H1 (cell line): ENCODE measurements at regions not wholly inside any gene's neighbourhood (a gene's known extent, or its start where the extent isn't known, plus 50 kb on each side); places are given as distances from the start of the nearest gene placed in this dataset.

Experiments
- CTCF ChIA-PET: fragments of 300-600 bp; sonication (Branson Sonifier 250); formaldehyde crosslinking; loops from one replicate; lab custom pipeline; 2021; ENCODE audit not compliant: partially characterized antibody; lab: Charles Lee
- POLR2A ChIA-PET: fragments of 300-600 bp; sonication (Branson Sonifier 250); formaldehyde crosslinking; loops from one replicate; lab custom pipeline; 2021; ENCODE audit warnings: inconsistent platforms; ENCODE audit not compliant: partially characterized antibody; lab: Charles Lee
- DNase-seq, 2 experiments: peaks; one replicate each; pipeline versions ENCODE4 v3.0.0 to v3.0.0-alpha.2; 2010 to 2022; ENCODE audit warnings: low spot score in 2 of 2, low read depth in 1 of 2, mixed read lengths in 1 of 2
- FAIRE-seq: peaks from 2 replicates; lab custom pipeline; 2011; peaks lifted over from hg19 to GRCh38; lab: Jason Lieb, UNC
- H2AFZ ChIP-seq: 2 replicates; pipeline ENCODE4 v1.8.1; 2012; ENCODE audit warnings: low read length, inconsistent platforms
- H2AK5ac ChIP-seq: 2 replicates; pipeline ENCODE4 v1.6.1; 2013; ENCODE audit warnings: low read depth, low read length
- H2BK120ac ChIP-seq: replicated peaks from 2 replicates; pipeline ENCODE3; 2013; ENCODE audit warnings: low read depth, low read length, inconsistent platforms
- H2BK12ac ChIP-seq: 2 replicates; pipeline ENCODE4 v1.6.1; 2013; ENCODE audit warnings: low read depth, low read length
- H2BK15ac ChIP-seq: 2 replicates; pipeline ENCODE4 v1.6.1; 2013; ENCODE audit warnings: low read length
- H2BK20ac ChIP-seq: 2 replicates; pipeline ENCODE4 v1.6.1; 2013; ENCODE audit warnings: low read length
- H2BK5ac ChIP-seq: 2 replicates; pipeline ENCODE4 v1.6.1; 2013; ENCODE audit warnings: low read depth, low read length
- H3K14ac ChIP-seq: 2 replicates; pipeline ENCODE4 v1.6.1; 2013; ENCODE audit warnings: inconsistent platforms; ENCODE audit not compliant: insufficient read length
- H3K18ac ChIP-seq: 2 replicates; pipeline ENCODE4 v1.6.1; 2013; ENCODE audit warnings: low read length; ENCODE audit errors: extremely low read depth
- H3K23ac ChIP-seq: 2 replicates; pipeline ENCODE4 v1.6.1; 2013; ENCODE audit warnings: inconsistent platforms; ENCODE audit not compliant: insufficient read length
- H3K23me2 ChIP-seq: 2 replicates; pipeline ENCODE4 v1.6.1; 2013; ENCODE audit warnings: low read depth, low read length
- H3K27ac ChIP-seq: 2 replicates; pipeline ENCODE4 v1.6.1; 2011; ENCODE audit warnings: low read depth, low read length, inconsistent platforms
- H3K27me3 ChIP-seq, 4 experiments: replicated peaks in 1 of 4; 1 replicate in 1 of 4; 2 replicates in 3 of 4; pipeline versions ENCODE4 v1.6.1 to v1.8.1; 2011 to 2013; ENCODE audit warnings: low read length in 3 of 4, mild to moderate bottlenecking in 3 of 4, inconsistent platforms in 2 of 4, mixed read lengths in 2 of 4, moderate library complexity in 1 of 4; ENCODE audit not compliant: control insufficient read depth in 3 of 4, insufficient read depth in 3 of 4; ENCODE audit errors: extremely low read depth in 1 of 4
- H3K36me3 ChIP-seq, 4 experiments: 2 replicates each; pipeline versions ENCODE4 v1.6.1 to v1.8.1; 2011 to 2013; ENCODE audit warnings: mild to moderate bottlenecking in 4 of 4, low read length in 3 of 4, moderate library complexity in 2 of 4, control low read depth in 1 of 4, inconsistent platforms in 1 of 4; ENCODE audit not compliant: insufficient read depth in 4 of 4, control insufficient read depth in 2 of 4
- H3K4ac ChIP-seq: replicated peaks from 2 replicates; pipeline ENCODE3; 2013; ENCODE audit warnings: low read length, low read depth, mixed read lengths, inconsistent platforms; ENCODE audit not compliant: insufficient read length
- H3K4me1 ChIP-seq, 4 experiments: replicated peaks in 1 of 4; 1 replicate in 1 of 4; 2 replicates in 3 of 4; pipeline versions ENCODE4 v1.6.1 to v1.8.1; 2011 to 2013; ENCODE audit warnings: low read length in 3 of 4, inconsistent platforms in 2 of 4, mixed read lengths in 1 of 4; ENCODE audit not compliant: insufficient read depth in 4 of 4, control insufficient read depth in 3 of 4
- H3K4me2 ChIP-seq, 2 experiments: 2 replicates each; pipeline versions ENCODE4 v1.6.1 to v1.8.1; 2011 to 2013; ENCODE audit warnings: low read depth in 2 of 2, low read length in 2 of 2, control low read depth in 1 of 2, inconsistent platforms in 1 of 2, mild to moderate bottlenecking in 1 of 2; ENCODE audit not compliant: insufficient read depth in 1 of 2
- H3K4me3 ChIP-seq, 4 experiments: fragments of 200-600, 300-600 bp in 1 of 4; sonication (generic), shearing (Covaris generic), sonication (Bioruptor Twin) in 1 of 4; 2 replicates each; pipeline versions ENCODE4 v1.5.1 to v1.8.1; 2011 to 2016; ENCODE audit warnings: low read length in 4 of 4, low read depth in 3 of 4, control low read depth in 2 of 4, inconsistent platforms in 2 of 4, mild to moderate bottlenecking in 2 of 4, mixed read lengths in 1 of 4, moderate library complexity in 1 of 4; ENCODE audit not compliant: insufficient read depth in 2 of 4; ENCODE audit errors: extremely low read depth in 1 of 4
- H3K56ac ChIP-seq: replicated peaks from 2 replicates; pipeline ENCODE3; 2013; ENCODE audit warnings: low read depth, mild to moderate bottlenecking, mixed read lengths, low read length, inconsistent platforms; ENCODE audit not compliant: insufficient read length
- H3K79me1 ChIP-seq: 2 replicates; pipeline ENCODE4 v1.6.1; 2013; ENCODE audit warnings: low read depth, low read length, control low read depth
- H3K79me2 ChIP-seq, 2 experiments: 2 replicates each; pipeline versions ENCODE4 v1.6.1 to v1.8.1; 2012 to 2013; ENCODE audit warnings: low read length in 2 of 2, mild to moderate bottlenecking in 2 of 2, inconsistent platforms in 1 of 2; ENCODE audit not compliant: insufficient read depth in 2 of 2, control insufficient read depth in 1 of 2
- H3K9ac ChIP-seq, 4 experiments: replicated peaks in 1 of 4; 1 replicate in 1 of 4; 2 replicates in 3 of 4; pipeline versions ENCODE4 v1.6.1 to v1.8.1; 2011 to 2013; ENCODE audit warnings: low read depth in 3 of 4, low read length in 3 of 4, control low read depth in 2 of 4, mild to moderate bottlenecking in 2 of 4, moderate library complexity in 2 of 4, inconsistent platforms in 1 of 4; ENCODE audit errors: extremely low read depth in 1 of 4
- H3K9me3 ChIP-seq, 2 experiments: 2 replicates each; pipeline versions ENCODE4 v1.6.1 to v1.8.1; 2012 to 2013; ENCODE audit warnings: mild to moderate bottlenecking in 2 of 2, moderate library complexity in 2 of 2, control low read depth in 1 of 2, inconsistent platforms in 1 of 2, low read depth in 1 of 2, low read length in 1 of 2, mixed read lengths in 1 of 2; ENCODE audit not compliant: insufficient read depth in 2 of 2
- H4K20me1 ChIP-seq, 2 experiments: replicated peaks in 1 of 2; 2 replicates each; pipeline versions ENCODE3 to v1.8.1; 2011 to 2013; ENCODE audit warnings: inconsistent platforms in 2 of 2, low read length in 2 of 2, mild to moderate bottlenecking in 1 of 2; ENCODE audit not compliant: insufficient read depth in 2 of 2, control insufficient read depth in 1 of 2
- H4K5ac ChIP-seq: 2 replicates; pipeline ENCODE4 v1.6.1; 2013; ENCODE audit warnings: low read length, low read depth, mixed read lengths, inconsistent platforms; ENCODE audit not compliant: insufficient read length
- H4K8ac ChIP-seq: 2 replicates; pipeline ENCODE4 v1.8.0; 2013; ENCODE audit warnings: mild to moderate bottlenecking, moderate library complexity, low read length, inconsistent platforms; ENCODE audit not compliant: insufficient read depth; ENCODE audit errors: extremely low read depth
- H4K91ac ChIP-seq: replicated peaks from 2 replicates; pipeline ENCODE3; 2013; ENCODE audit warnings: low read length, mixed read lengths, inconsistent platforms; ENCODE audit not compliant: insufficient read length
- CBX8 ChIP-seq: fragments of 300-800, 300-1000 bp; sonication (generic); IDR thresholded peaks from 2 replicates; pipeline ENCODE4 v1.7.1; 2016; ENCODE audit warnings: low read depth, low read length, borderline replicate concordance
- CEBPB ChIP-seq: IDR thresholded peaks from 2 replicates; pipeline ENCODE4 v1.6.1; 2012; ENCODE audit warnings: low read depth, low read length
- CREB1 ChIP-seq: IDR thresholded peaks from 2 replicates; pipeline ENCODE4 v1.6.1; 2012; ENCODE audit warnings: inconsistent platforms
- JUND ChIP-seq: IDR thresholded peaks from 2 replicates; pipeline ENCODE4 v1.6.1; 2011; ENCODE audit warnings: mild to moderate bottlenecking, improper control_type of control experiment, low read length
- POU5F1 ChIP-seq: IDR thresholded peaks from 2 replicates; pipeline ENCODE4 v1.6.1; 2011; ENCODE audit warnings: low read depth, mild to moderate bottlenecking, low read length, moderate library complexity
- RNF2 ChIP-seq: fragments of 200-900, 300-1000 bp; sonication (generic); IDR thresholded peaks from 2 replicates; pipeline ENCODE4 v1.7.1; 2016; ENCODE audit warnings: borderline replicate concordance, low read depth, mild to moderate bottlenecking, antibody characterized with exemption, low read length; ENCODE audit not compliant: poor library complexity, severe bottlenecking; ENCODE audit errors: missing control alignments
- SP2 ChIP-seq: IDR thresholded peaks from 2 replicates; pipeline ENCODE4 v1.6.1; 2012; ENCODE audit warnings: mild to moderate bottlenecking, low read length, inconsistent platforms
- TEAD4 ChIP-seq: IDR thresholded peaks from 2 replicates; pipeline ENCODE4 v1.6.1; 2012; ENCODE audit warnings: low read depth, low read length, inconsistent platforms, mixed read lengths
- WGBS, 2 experiments: shearing (Covaris generic) in 1 of 2; methylation state at CpG; one replicate each; pipeline versions ENCODE4 v1.1.6 to v1.1.7; 2013 to 2015; ENCODE audit warnings: low lambda C conversion rate in 2 of 2, mixed read lengths in 2 of 2, inconsistent platforms in 1 of 2, low coverage in 1 of 2, missing lambda C conversion rate in 1 of 2; ENCODE audit not compliant: insufficient replicate concordance in 2 of 2, insufficient coverage in 1 of 2, insufficient read length in 1 of 2; ENCODE audit errors: extremely low coverage in 1 of 2, missing lambda C conversion rate in 1 of 2; 5-methylcytosine and 5-hydroxymethylcytosine counted together
- TF ChIP-seq, protein P1 (sequence below): IDR thresholded peaks from 2 replicates; pipeline ENCODE4 v1.6.1; 2012; ENCODE audit warnings: low read length, inconsistent platforms

DNA sequence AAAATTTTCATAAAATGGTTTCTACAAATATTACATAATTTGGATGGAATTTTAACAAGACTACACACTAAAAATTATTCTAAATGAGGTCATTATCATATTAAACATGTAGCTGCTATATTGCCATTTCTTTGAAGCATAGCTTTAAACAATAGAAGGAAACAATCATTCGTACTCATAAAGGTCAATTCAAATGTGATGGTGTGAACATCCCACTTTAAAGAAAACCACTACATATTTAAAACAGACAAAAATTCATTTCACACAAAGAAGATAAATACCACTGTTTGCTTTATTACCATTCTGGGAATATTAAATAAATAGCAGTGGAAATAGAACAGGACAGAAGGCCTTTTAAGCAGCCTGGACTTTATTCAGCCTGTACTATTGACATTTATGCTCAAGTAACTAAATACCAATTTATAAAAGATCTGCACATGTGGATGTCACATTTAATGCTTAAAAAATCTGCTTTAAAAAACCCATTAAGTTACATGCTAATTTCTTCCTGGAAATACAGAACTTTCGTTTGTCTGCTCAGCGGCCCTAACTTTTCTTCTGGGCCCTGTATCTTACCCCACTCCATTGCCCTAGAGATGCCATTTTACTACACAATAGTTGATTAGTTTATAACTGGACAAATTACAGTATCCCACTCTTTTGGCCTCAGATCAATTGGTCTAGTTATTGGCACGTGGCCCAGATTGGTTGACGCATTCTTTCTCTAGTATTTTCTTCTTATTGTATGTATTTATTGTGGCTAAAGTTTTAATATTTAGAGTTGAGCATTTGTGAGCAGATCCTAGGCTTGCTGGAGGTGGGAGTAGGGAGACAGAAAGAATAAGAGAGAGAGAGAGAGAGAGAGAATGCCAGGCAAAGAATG is 215.1 kb upstream of the SPRY2 start:
- TF ChIP-seq JUND, result no peak
- TF ChIP-seq POU5F1, result no peak
- TF ChIP-seq, protein P1, sequence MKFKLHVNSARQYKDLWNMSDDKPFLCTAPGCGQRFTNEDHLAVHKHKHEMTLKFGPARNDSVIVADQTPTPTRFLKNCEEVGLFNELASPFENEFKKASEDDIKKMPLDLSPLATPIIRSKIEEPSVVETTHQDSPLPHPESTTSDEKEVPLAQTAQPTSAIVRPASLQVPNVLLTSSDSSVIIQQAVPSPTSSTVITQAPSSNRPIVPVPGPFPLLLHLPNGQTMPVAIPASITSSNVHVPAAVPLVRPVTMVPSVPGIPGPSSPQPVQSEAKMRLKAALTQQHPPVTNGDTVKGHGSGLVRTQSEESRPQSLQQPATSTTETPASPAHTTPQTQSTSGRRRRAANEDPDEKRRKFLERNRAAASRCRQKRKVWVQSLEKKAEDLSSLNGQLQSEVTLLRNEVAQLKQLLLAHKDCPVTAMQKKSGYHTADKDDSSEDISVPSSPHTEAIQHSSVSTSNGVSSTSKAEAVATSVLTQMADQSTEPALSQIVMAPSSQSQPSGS, result no peak
- TF ChIP-seq TEAD4, result no peak
- TF ChIP-seq CEBPB, result no peak
- TF ChIP-seq SP2, result no peak
- no peak for TF ChIP-seq RNF2
- no peak for TF ChIP-seq CBX8
- TF ChIP-seq CREB1, result no peak
- TF ChIP-seq, all 59 proteins: peak for 0
- H4K20me1 ChIP-seq, result no peaks in the 10 kb centered on the region
- 68% methylated on average over 5 of the region's 5 CpGs; no CpG with 5 or more reads in 1 of the 2 experiments for WGBS, 2 experiments
- FAIRE-seq (no peak), DNase-seq (no peak)
- H3K56ac ChIP-seq, result no peak overlapping the region
- H3K27ac ChIP-seq, result no peak overlapping the region
- H3K23ac ChIP-seq, result no peak overlapping the region
- H3K79me2 ChIP-seq, result no peaks in the 10 kb centered on the region
- H3K36me3 ChIP-seq, result no peaks in the 10 kb centered on the region
- H3K9me3 ChIP-seq, result no peaks in the 10 kb centered on the region
- CTCF ChIA-PET, result no interaction called here
- H2BK120ac ChIP-seq, result no peak overlapping the region
- no peak overlapping the region for H2BK5ac ChIP-seq
- H3K14ac ChIP-seq, result no peak overlapping the region
- H3K4me3 ChIP-seq, result no peak overlapping the region
- H3K4me1 ChIP-seq, result no peaks in the 10 kb centered on the region
- no peaks in the 10 kb centered on the region for H3K79me1 ChIP-seq
- H2AFZ ChIP-seq, result no peak overlapping the region
- no peaks in the 10 kb centered on the region for H3K27me3 ChIP-seq
- POLR2A ChIA-PET, result no interaction called here
- no peak overlapping the region for H2AK5ac ChIP-seq
- no peak overlapping the region for H2BK20ac ChIP-seq
- H3K4me2 ChIP-seq, result no peak overlapping the region
- no peak overlapping the region for H4K8ac ChIP-seq
- H2BK15ac ChIP-seq, result no peak overlapping the region
- no peaks in the 10 kb centered on the region for H3K23me2 ChIP-seq
- H3K9ac ChIP-seq, result no peak overlapping the region
- H3K4ac ChIP-seq, result no peak overlapping the region
- H2BK12ac ChIP-seq, result no peak overlapping the region
- H4K91ac ChIP-seq, result no peak overlapping the region
- H3K18ac ChIP-seq, result no peak overlapping the region
- H4K5ac ChIP-seq, result no peak overlapping the region
